GM21717 (cell line): ENCODE measurements at regions not wholly inside any gene's neighbourhood (a gene's known extent, or its start where the extent isn't known, plus 50 kb on each side); places are given as distances from the start of the nearest gene placed in this dataset.
A peak's percentile ranks its signal among the peaks of the same experiment; 100 is the strongest.
"Not testable (repeated sequence)": the region's sequence is repeated elsewhere in the genome, so short reads cannot be mapped to it uniquely, and the experiment has no call there.

ENCODE experiments used
- ATAC-seq: cut with Tn5 transposase; IDR thresholded peaks from one replicate; pipeline ENCODE4 v1.9.1; 2021; ENCODE audit warnings: mild to moderate bottlenecking, moderate library complexity; ENCODE audit not compliant: unreplicated experiment

GRCh38 chr15:30470601-30471365 is 56.7 kb upstream of the GOLGA8R start:
- peak; percentile 72 for ATAC-seq

GRCh38 chr15:30471366-30471749 is 57.3 kb upstream of the GOLGA8R start:
- not testable (repeated sequence) for ATAC-seq

GRCh38 chr15:30471817-30472551 is 57.9 kb upstream of the GOLGA8R start:
- not testable (repeated sequence) for ATAC-seq

- ATAC-seq, result not testable (repeated sequence)
Measured at GRCh38 chr15:30484887-30485286, 67.0 kb upstream of the GOLGA8Q start.

- ATAC-seq, result not testable (repeated sequence)
Measured at GRCh38 chr15:30489237-30489636, 62.6 kb upstream of the GOLGA8Q start.

GRCh38 chr15:30490334-30490733 is 61.5 kb upstream of the GOLGA8Q start:
- ATAC-seq, result not testable (repeated sequence)

- not testable (repeated sequence) for ATAC-seq
Measured at GRCh38 chr15:30493947-30494346, 57.9 kb upstream of the GOLGA8Q start.

GRCh38 chr15:30497275-30497674 is 54.6 kb upstream of the GOLGA8Q start:
- ATAC-seq, result not testable (repeated sequence)

GRCh38 chr15:30499233-30499632 is 52.6 kb upstream of the GOLGA8Q start:
- not testable (repeated sequence) for ATAC-seq

- not testable (repeated sequence) for ATAC-seq
Measured at GRCh38 chr15:30500511-30500910, 51.3 kb upstream of the GOLGA8Q start.
